ENCODE measurements at regions not wholly inside any gene's neighbourhood (a gene's known extent, or its start where the extent isn't known, plus 50 kb on each side); places are given as distances from the start of the nearest gene placed in this dataset.

DNA sequence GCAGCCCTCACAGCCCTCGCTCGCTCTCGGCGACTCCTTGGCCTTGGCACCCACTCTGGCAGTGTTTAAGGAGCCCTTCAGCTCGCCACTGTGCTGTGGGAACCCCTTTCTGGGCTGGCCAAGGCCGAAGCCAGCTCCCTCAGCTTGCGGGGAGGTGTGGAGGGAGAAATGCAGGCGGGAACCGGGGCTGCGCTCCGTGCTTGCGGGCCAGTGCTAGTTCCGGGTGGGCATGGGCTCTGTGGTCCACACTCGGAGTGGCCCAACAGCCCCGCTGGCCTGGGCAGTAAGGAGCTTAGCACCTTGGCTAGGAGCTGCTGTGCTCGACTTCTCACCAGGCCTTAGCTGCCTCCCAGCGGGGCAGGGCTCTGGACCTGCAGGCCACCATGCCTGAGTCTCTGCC is 192.6 kb downstream of the COX18 start:
- Histone ChIP-seq H3K9ac (replicated peaks; ENCODE audit: extremely low read depth, insufficient read depth, low read length) (no peak overlapping the region), H3K4me2 (ENCODE audit: insufficient read depth, low read length) (no peak overlapping the region), H3K4me1 (ENCODE audit: control insufficient read depth, extremely low read depth, insufficient read depth, low read length) (no peaks in the 10 kb centered on the region), H3K9me1 (replicated peaks; ENCODE audit: control insufficient read depth, extremely low read depth, insufficient read depth, low read length) (no peaks in the 10 kb centered on the region), H4K20me1 (replicated peaks; ENCODE audit: control insufficient read depth, extremely low read depth, insufficient read depth, low read length) (no peaks in the 10 kb centered on the region), H3K27ac (ENCODE audit: insufficient read depth, low read depth, low read length) (no peak overlapping the region), H3K4me3 (replicated peaks in 1 of 3; ENCODE audit: insufficient read depth in 1 of 3, low read depth in 1 of 3, low read length in 3 of 3) (no peak overlapping the region), H3K9me3 (replicated peaks; ENCODE audit: control insufficient read depth, insufficient read depth, low read length) (no peaks in the 10 kb centered on the region), H3K27me3 (ENCODE audit: control insufficient read depth in 2 of 2, insufficient read depth in 2 of 2, low read length in 2 of 2) (no peaks in the 10 kb centered on the region), H2AFZ (ENCODE audit: low read depth, low read length) (no peak overlapping the region), H3K79me2 (ENCODE audit: control insufficient read depth, insufficient read depth, low read length) (no peaks in the 10 kb centered on the region), H3K36me3 (ENCODE audit: control insufficient read depth in 2 of 2, extremely low read depth in 1 of 2, insufficient read depth in 2 of 2, low read length in 2 of 2) (no peaks in the 10 kb centered on the region)
- no TSS peak for BruUV-seq (replicated peaks)
- DNase-seq (ENCODE audit: low read depth, low spot score) (no peak), FAIRE-seq (no peak)
- CTCF ChIA-PET: no interaction called here
- dilution Hi-C loops (cut with MboI; ENCODE audit: extremely low pct_ligation_motif_present, low sequenced_read_pairs): no loop called here
- POLR2A ChIA-PET: no interaction called here
- intact Hi-C loops (cut with micrococcal nuclease): no loop called here
- TF ChIP-seq MYC (IDR thresholded peaks at IDR 0.05; ENCODE audit: low read depth, low read length) (no peak), FOS (IDR thresholded peaks at IDR 0.05; ENCODE audit: borderline replicate concordance, insufficient read depth, low read length) (no peak), MAX (IDR thresholded peaks at IDR 0.05; ENCODE audit: insufficient read depth, insufficient read length) (no peak), POLR2AphosphoS5 (IDR thresholded peaks at IDR 0.05; ENCODE audit: insufficient read depth, low read depth, low read length) (no peak), EZH2 (IDR thresholded peaks at IDR 0.05; ENCODE audit: borderline replicate concordance, low read depth, low read length, severe bottlenecking) (no peak), GATA2 (IDR thresholded peaks at IDR 0.05; ENCODE audit: insufficient read depth, insufficient read length, low read depth, low read length) (no peak)

- Histone ChIP-seq H3K9me3 (replicated peaks; ENCODE audit: control insufficient read depth, insufficient read depth, low read length) (no peaks in the 10 kb centered on the region), H4K20me1 (replicated peaks; ENCODE audit: control insufficient read depth, extremely low read depth, insufficient read depth, low read length) (no peaks in the 10 kb centered on the region), H3K27ac (ENCODE audit: insufficient read depth, low read depth, low read length) (no peak overlapping the region), H3K27me3 (ENCODE audit: control insufficient read depth in 2 of 2, insufficient read depth in 2 of 2, low read length in 2 of 2) (no peaks in the 10 kb centered on the region), H3K9me1 (replicated peaks; ENCODE audit: control insufficient read depth, extremely low read depth, insufficient read depth, low read length) (no peaks in the 10 kb centered on the region), H3K4me3 (replicated peaks in 1 of 3; ENCODE audit: insufficient read depth in 1 of 3, low read depth in 1 of 3, low read length in 3 of 3) (no peak overlapping the region), H3K79me2 (ENCODE audit: control insufficient read depth, insufficient read depth, low read length) (no peaks in the 10 kb centered on the region), H3K4me2 (ENCODE audit: insufficient read depth, low read length) (no peak overlapping the region), H2AFZ (ENCODE audit: low read depth, low read length) (no peak overlapping the region), H3K4me1 (ENCODE audit: control insufficient read depth, extremely low read depth, insufficient read depth, low read length) (no peaks in the 10 kb centered on the region), H3K36me3 (ENCODE audit: control insufficient read depth in 2 of 2, extremely low read depth in 1 of 2, insufficient read depth in 2 of 2, low read length in 2 of 2) (no peaks in the 10 kb centered on the region), H3K9ac (replicated peaks; ENCODE audit: extremely low read depth, insufficient read depth, low read length) (no peak overlapping the region)
- DNase-seq (ENCODE audit: low read depth, low spot score) (no peak), FAIRE-seq (no peak)
- CTCF ChIA-PET: no interaction called here
- POLR2A ChIA-PET: no interaction called here
- dilution Hi-C loops (cut with MboI; ENCODE audit: extremely low pct_ligation_motif_present, low sequenced_read_pairs) (no loop called here), intact Hi-C loops (cut with micrococcal nuclease) (no loop called here)
- TF ChIP-seq MYC (IDR thresholded peaks at IDR 0.05; ENCODE audit: low read depth, low read length) (no peak), EZH2 (IDR thresholded peaks at IDR 0.05; ENCODE audit: borderline replicate concordance, low read depth, low read length, severe bottlenecking) (no peak), POLR2A (IDR thresholded peaks at IDR 0.05; ENCODE audit: low read depth, low read length) (no peak), FOS (IDR thresholded peaks at IDR 0.05; ENCODE audit: borderline replicate concordance, insufficient read depth, low read length) (no peak), GATA2 (IDR thresholded peaks at IDR 0.05; ENCODE audit: insufficient read depth, insufficient read length, low read depth, low read length) (no peak), MAX (IDR thresholded peaks at IDR 0.05; ENCODE audit: insufficient read depth, insufficient read length) (no peak), JUN (IDR thresholded peaks at IDR 0.05; ENCODE audit: borderline replicate concordance, insufficient read depth, insufficient read length, low read depth) (no peak), POLR2AphosphoS5 (IDR thresholded peaks at IDR 0.05; ENCODE audit: insufficient read depth, low read depth, low read length) (no peak)
- TF ChIP-seq, protein P1, sequence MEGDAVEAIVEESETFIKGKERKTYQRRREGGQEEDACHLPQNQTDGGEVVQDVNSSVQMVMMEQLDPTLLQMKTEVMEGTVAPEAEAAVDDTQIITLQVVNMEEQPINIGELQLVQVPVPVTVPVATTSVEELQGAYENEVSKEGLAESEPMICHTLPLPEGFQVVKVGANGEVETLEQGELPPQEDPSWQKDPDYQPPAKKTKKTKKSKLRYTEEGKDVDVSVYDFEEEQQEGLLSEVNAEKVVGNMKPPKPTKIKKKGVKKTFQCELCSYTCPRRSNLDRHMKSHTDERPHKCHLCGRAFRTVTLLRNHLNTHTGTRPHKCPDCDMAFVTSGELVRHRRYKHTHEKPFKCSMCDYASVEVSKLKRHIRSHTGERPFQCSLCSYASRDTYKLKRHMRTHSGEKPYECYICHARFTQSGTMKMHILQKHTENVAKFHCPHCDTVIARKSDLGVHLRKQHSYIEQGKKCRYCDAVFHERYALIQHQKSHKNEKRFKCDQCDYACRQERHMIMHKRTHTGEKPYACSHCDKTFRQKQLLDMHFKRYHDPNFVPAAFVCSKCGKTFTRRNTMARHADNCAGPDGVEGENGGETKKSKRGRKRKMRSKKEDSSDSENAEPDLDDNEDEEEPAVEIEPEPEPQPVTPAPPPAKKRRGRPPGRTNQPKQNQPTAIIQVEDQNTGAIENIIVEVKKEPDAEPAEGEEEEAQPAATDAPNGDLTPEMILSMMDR (IDR thresholded peaks at IDR 0.05; ENCODE audit: extremely low read depth in 1 of 2, insufficient read depth in 1 of 2, low read depth in 1 of 2, low read length in 2 of 2): no peak
- BruUV-seq (replicated peaks): no TSS peak
Measured at GRCh38 chr4:72875545-72875944, 194.0 kb downstream of the COX18 start.
